ENCODE measurements at regions not wholly inside any gene's neighbourhood (a gene's known extent, or its start where the extent isn't known, plus 50 kb on each side); places are given as distances from the start of the nearest gene placed in this dataset.
"Not testable (repeated sequence)": the region's sequence is repeated elsewhere in the genome, so short reads cannot be mapped to it uniquely, and the experiment has no call there.

DNA sequence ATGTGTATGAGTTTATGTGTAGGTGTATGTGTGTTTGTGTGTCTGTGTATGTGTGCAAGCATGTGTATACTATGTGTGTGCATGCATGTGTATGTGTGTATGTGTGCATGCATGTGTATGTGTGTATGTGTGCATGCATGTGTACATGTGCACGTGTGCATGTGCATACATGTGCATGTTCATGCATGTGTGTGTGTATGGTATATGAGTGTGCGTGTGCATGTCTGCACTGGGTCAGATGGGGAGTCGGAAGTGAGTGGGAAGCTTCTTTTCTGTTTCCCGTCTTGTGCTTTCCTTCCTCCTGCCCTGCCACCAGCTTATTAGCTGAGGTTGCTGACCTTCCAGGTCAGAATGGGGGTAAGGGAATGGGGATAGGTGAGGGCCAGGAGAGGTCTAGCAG, 174.7 kb downstream of the MAP2K4 start:
- Histone ChIP-seq H3K36me3 (no peaks in the 10 kb centered on the region), H3K9me3 (no peaks in the 10 kb centered on the region), H3K27me3 (no peaks in the 10 kb centered on the region), H3K4me3 (no peak overlapping the region)
- no peak for DNase-seq

DNA sequence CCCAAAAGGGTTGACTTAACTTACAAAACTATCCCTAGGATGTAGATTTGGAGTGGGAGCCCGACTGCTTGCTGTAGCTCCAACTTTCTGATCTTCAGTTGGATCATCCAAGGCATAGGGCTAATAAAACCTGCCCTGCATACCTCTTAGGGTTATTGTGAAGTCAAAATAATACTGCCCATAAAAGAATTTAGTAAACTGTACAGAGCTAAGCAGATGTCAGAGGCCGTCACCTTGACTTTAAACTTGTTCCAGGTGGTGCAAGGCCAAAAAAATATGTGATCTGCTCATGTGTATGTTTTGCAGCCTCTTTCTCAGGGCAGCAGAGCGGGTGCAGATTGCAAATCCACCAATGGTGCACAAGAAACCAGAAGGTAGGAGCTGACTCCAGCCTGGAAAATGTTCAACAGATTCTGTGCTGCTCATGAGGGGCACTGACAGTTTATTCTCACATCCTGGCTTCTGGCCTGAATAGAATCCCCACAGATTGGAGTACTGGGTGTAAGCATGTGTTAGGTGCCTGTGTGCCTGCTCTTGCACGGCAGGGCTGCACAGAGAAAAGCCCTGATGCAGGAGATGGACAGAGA, 180.7 kb downstream of the MAP2K4 start:
- H3K4me3 ChIP-seq, result no peak overlapping the region
- no peaks in the 10 kb centered on the region for H3K27me3 ChIP-seq
- H3K36me3 ChIP-seq, result no peaks in the 10 kb centered on the region
- no peak for DNase-seq
- H3K9me3 ChIP-seq, result no peaks in the 10 kb centered on the region

DNA sequence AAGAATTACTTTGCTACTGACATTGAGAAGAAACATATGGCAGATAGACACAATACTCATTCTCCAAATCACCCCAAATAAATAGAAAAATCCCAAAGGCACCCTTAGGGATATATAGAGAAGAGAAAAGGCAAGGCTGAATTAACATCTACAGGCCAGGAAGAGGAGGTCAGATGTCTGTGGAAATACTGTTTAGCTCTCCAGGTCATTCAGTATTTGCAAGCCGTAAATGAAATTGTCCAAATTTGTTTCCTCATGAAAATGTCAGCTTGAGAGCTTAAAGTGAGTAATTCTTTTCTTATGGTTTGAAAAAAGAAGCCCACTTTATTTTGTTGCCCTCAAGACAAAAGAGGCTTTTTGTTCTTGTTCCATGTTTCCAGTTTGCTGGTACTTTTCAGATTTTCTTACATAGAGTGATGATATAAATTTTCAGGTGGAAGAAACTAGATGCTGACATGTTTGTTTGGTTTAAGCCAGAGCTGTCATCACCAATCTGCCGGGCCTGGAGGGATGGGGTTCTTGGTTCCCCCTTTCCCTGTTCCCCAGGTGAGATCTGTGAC, 189.0 kb downstream of the MAP2K4 start:
- no peaks in the 10 kb centered on the region for H3K36me3 ChIP-seq
- no peaks in the 10 kb centered on the region for H3K9me3 ChIP-seq
- no peaks in the 10 kb centered on the region for H3K27me3 ChIP-seq
- no peak for DNase-seq
- H3K4me3 ChIP-seq, result no peak overlapping the region

DNA sequence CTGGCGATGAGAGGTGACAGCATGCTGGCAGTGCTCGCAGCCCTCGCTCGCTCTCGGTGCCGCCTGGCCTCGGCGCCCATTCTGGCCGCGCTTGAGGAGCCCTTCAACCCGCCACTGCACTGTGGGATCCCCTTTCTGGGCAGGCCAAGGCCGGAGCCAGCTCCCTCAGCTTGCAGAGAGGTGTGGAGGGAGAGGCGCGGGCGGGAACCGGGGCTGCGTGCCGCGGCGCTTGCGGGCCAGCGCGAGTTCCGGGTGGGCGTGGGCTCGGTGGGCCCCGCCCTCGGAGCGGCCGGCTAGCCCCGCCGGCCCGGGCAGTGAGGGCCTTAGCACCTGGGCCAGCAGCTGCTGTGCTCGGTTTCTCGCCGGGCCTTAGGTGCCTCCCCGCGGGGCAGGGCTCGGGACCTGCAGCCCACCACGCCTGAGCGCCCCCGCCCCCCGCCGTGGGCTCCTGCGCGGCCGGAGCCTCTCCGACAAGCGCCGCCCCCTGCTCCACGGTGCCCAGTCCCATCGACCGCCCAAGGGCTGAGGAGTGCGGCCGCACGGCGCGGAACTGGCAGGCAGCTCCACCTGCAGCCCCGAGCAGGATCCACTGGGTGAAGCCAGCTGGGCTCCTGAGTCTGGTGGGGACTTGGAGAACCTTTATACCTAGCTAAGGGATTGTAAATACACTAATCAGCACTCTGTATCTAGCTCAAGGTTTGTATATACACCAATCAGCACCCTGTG, 200.2 kb downstream of the MAP2K4 start:
- H3K9me3 ChIP-seq, H3K4me3 ChIP-seq, H3K36me3 ChIP-seq, DNase-seq, H3K27me3 ChIP-seq: not testable (repeated sequence)

DNA sequence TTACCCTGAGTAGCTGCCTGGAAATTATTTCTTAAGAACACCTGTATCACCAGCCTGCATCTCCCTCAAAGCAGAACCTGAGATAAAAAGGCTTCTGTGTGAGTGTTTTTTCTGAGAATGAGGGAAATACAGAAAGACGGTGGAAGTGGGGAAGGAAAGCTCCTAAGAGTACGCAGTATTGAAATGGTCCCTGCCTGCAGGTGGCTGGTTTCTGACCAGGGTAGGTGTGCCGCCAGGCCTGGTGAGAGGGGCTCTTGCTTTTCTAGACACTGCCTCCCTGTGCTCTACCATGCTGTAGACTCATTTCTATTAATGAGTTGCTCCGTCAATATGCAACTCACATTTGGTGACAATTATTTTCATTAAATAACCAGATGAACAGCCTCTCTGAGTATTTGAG, 201.7 kb downstream of the MAP2K4 start:
- DNase-seq, result no peak
- H3K4me3 ChIP-seq, result no peak overlapping the region
- no peaks in the 10 kb centered on the region for H3K27me3 ChIP-seq
- H3K9me3 ChIP-seq, result no peaks in the 10 kb centered on the region
- H3K36me3 ChIP-seq, result no peaks in the 10 kb centered on the region

DNA sequence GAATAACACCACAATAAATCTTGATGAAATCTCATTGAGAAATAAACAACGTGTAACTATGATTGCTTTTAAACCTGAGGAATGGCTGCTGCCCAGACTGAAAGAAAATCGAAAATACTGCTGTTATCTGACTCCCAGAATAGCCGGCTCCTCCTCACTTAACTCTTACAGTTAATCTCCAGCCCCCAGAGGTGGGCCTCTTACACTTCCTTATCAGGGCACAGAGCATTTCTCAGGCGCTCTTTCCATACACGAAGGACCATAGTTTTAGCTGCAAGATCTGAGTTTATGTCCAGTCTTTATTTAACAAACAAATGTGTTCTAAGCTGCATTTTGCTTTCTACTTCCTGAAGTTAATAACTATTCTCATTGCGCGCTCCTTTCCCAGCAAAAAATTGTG, 206.9 kb downstream of the MAP2K4 start:
- no peak for DNase-seq
- Histone ChIP-seq H3K9me3 (no peaks in the 10 kb centered on the region), H3K4me3 (no peak overlapping the region), H3K36me3 (no peaks in the 10 kb centered on the region), H3K27me3 (no peaks in the 10 kb centered on the region)

DNA sequence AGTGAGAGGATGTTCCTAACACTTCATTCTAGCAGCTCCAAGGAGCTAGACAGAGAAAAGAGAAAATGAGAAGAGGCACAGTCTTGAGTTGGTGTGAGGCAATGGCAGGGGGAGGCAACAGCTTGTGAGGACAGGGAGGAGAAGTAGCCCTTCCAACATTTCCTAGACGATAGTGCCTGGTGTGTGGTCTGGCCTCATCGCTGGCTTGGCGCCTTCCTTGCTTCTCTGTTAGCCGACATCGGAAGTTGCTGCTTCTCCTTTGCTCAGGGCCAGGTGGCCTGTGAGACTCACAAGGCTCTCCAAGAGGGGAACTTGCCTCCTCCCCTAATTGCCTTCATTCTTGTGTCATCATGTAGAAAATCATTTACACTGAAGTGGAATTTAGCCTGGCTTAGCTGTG, 208.7 kb downstream of the MAP2K4 start:
- H3K9me3 ChIP-seq, result no peaks in the 10 kb centered on the region
- no peaks in the 10 kb centered on the region for H3K36me3 ChIP-seq
- H3K27me3 ChIP-seq, result no peaks in the 10 kb centered on the region
- DNase-seq, result no peak
- no peak overlapping the region for H3K4me3 ChIP-seq

DNA sequence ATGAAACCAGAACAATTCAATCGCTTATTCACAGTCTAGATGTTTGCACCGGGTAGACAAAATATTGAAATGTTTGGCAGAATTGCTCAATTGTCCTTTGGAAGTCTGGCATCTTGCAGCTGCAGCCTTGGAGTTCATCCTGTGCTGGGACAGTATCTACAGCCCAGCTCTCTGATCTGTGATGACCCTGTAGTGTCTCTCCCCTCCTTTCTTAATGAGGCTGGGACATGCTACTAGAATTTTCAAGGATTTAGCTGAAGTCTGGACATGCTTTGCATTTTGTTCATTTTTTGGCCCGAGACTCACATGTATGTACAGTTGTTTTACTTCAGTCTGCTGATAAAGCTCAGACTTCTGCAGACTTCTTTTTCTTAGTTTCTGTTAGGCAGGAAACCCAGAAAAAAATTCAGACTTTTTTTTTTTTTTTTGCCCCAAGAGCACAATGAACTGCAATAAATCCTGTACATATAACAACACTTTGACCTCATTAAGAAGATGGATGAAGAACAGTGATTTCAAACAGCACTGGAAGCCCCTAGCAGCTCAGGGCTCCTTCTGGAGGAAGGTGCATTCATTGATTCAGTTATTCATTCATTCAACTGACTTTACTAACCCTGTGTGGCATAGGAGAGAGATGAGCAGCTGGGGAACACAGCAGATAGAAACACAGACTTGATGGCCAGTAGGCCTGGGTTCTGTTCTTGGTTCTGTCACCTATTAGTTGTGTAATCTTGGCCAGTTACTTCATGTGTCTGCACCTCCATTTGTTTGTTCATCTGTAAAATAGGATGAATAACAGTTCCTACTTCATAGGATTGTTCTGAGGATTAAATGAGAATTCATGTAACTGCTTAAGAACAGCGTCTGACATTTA, 210.0 kb downstream of the MAP2K4 start:
- DNase-seq, result no peak
- H3K27me3 ChIP-seq, result no peaks in the 10 kb centered on the region
- no peaks in the 10 kb centered on the region for H3K9me3 ChIP-seq
- no peak overlapping the region for H3K4me3 ChIP-seq
- H3K36me3 ChIP-seq, result no peaks in the 10 kb centered on the region

DNA sequence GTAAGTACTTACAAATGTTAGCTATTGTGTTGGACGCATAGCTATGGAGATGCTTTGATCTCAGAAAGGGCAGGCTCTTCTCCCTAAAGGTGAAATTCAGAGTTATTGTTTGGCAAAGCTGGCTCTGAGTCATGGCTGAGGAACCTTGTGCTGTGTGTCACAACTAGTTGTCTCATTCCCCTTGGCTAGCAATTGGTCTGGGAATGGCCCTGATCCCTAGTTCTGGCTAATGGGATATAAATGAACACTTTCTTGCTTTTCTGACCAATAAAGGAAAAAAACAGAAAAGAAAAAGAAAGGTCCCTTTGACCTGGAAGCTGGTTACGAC, 210.6 kb downstream of the MAP2K4 start:
- DNase-seq, result peak; percentile 69
- H3K27me3 ChIP-seq, result no peaks in the 10 kb centered on the region

DNA sequence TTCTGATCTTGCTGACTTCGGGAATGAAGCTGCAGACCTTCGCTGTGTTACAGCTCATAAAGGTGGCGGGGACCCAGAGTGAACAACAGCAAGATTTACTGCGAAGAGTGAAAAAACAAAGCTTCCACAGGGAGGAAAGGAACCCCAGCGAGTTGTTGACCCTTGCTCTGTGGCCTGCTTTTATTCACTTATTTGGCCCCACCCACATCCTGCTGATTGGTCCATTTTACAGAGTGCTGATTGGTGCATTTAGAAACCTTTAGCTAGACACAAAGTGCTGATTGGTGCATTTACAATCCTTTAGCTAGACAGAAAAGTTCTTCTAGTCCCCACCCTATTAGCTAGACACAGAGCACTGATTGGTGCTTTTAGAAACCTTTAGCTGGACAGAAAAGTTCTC, 218.3 kb downstream of the MAP2K4 start:
- DNase-seq, H3K4me3 ChIP-seq, H3K36me3 ChIP-seq, H3K9me3 ChIP-seq, H3K27me3 ChIP-seq: not testable (repeated sequence)

More for the DNA sequence above, 210.6 kb downstream of the MAP2K4 start:
- no peak overlapping the region for H3K4me3 ChIP-seq
- H3K36me3 ChIP-seq, result no peaks in the 10 kb centered on the region
- no peaks in the 10 kb centered on the region for H3K9me3 ChIP-seq

DNA sequence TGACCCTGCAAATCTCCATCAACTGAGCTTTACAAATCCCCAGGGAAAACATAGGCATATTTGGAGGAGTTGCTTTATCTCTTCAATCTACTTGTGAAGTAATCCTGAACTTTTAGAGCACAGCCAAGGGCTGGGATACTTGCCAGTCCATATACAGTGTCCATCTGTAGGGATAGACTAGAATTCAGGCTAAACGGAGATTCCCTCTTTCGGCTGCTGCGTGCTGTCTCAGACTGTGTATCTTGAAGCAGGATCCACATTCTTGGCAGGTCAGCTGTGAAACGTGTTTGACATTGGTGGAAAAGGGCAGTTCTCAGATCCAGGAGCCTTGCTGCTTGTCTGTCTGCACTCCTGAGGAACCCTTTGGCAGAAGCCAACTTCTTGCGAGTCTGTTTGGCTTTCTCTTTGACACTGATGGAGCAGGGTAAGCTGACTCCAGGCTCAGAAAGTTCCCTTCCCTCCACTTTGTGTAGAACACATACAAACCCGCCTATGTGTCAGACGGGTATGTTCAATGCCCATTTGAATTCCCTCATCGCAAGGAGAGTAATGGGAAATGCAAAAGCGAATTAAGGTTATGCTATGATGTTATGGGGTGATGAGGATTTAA, 221.8 kb downstream of the MAP2K4 start:
- no peak overlapping the region for H3K4me3 ChIP-seq
- no peak for DNase-seq
- no peaks in the 10 kb centered on the region for H3K27me3 ChIP-seq
- no peaks in the 10 kb centered on the region for H3K9me3 ChIP-seq
- H3K36me3 ChIP-seq, result no peaks in the 10 kb centered on the region

DNA sequence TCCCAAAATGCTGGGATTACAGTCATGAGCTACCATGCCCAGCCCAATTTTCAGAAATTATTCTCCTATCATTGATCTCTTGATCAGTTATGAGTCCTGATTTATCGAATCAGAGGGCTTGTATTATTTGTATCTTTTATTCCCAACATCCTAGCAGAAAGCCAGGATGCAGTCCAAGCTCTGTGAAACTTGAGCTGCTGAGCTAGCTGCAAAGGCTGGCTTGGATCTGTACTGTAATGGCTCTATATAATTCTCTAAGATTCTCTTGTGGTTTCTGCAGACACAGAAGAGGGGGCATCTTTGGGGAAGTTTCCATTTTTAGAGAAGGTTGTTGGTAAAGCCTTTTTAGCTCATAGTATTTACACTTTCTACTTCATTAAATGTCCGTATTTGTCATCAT, 227.1 kb downstream of the MAP2K4 start:
- no peaks in the 10 kb centered on the region for H3K36me3 ChIP-seq
- H3K4me3 ChIP-seq, result no peak overlapping the region
- H3K9me3 ChIP-seq, result no peaks in the 10 kb centered on the region
- DNase-seq, result no peak
- H3K27me3 ChIP-seq, result no peaks in the 10 kb centered on the region

DNA sequence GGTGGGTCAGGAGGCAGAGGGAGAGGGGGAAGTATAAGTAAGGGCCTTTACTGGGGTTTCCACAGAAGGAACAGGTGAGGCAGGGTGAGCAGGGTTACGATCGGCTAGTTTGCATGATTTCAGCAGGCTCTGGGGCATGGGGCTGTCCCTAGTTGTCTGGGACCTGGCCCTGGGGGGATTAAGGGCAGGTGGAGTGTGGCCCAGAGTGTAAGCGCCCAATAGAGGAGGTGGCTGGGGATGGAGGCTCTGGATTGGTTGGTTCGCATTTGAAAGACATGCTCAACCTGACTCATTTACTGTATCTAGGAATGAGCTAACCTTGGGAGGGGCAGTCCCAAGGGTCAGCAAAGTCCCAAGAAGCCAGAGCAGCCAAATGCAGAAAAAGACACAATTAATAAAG, 230.3 kb downstream of the MAP2K4 start:
- no peak for DNase-seq
- H3K36me3 ChIP-seq, result no peaks in the 10 kb centered on the region
- H3K9me3 ChIP-seq, result no peaks in the 10 kb centered on the region
- H3K4me3 ChIP-seq, result no peak overlapping the region
- no peaks in the 10 kb centered on the region for H3K27me3 ChIP-seq

DNA sequence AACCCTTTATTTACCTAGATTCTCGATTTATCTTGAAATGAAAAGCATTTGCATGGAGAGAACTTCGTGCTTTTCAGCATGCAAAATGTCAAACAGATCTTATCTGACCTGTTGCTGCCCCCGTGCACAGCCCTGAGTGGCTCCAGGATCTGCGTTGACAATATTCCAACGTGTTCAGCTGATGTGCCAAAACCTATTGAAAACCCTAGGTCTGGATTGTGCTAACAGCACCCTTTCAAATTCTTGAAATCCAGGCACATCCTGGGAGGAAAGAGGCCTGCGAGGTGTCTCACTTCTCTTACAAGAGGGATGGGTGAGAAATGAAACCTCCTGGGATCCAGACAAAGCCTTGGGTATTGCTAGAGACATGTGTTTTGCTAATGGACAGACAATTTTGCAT, 231.8 kb downstream of the MAP2K4 start:
- no peak for DNase-seq
- Histone ChIP-seq H3K9me3 (no peaks in the 10 kb centered on the region), H3K27me3 (no peaks in the 10 kb centered on the region), H3K4me3 (no peak overlapping the region), H3K36me3 (no peaks in the 10 kb centered on the region)

DNA sequence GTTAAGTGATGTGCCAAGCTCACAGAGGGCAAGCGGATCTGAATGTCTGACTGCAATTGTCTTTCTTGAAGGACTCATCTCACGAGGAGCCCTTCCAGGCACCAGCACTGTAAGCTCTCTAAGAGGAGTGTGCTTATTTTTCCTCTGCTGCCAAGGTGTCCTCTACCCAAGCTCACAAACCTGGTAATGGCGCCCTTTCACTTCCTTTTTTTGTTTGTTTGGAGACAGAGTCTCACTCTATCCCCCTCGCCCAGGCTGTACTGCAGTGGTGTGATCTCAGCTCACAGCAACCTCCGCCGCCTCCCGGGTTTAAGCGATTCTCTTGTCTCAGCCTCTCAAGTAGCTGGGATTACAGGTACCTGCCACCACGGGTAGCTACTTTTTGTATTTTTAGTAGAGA, 233.8 kb downstream of the MAP2K4 start:
- no peak for DNase-seq
- no peaks in the 10 kb centered on the region for H3K36me3 ChIP-seq
- no peak overlapping the region for H3K4me3 ChIP-seq
- H3K27me3 ChIP-seq, result no peaks in the 10 kb centered on the region
- H3K9me3 ChIP-seq, result no peaks in the 10 kb centered on the region

DNA sequence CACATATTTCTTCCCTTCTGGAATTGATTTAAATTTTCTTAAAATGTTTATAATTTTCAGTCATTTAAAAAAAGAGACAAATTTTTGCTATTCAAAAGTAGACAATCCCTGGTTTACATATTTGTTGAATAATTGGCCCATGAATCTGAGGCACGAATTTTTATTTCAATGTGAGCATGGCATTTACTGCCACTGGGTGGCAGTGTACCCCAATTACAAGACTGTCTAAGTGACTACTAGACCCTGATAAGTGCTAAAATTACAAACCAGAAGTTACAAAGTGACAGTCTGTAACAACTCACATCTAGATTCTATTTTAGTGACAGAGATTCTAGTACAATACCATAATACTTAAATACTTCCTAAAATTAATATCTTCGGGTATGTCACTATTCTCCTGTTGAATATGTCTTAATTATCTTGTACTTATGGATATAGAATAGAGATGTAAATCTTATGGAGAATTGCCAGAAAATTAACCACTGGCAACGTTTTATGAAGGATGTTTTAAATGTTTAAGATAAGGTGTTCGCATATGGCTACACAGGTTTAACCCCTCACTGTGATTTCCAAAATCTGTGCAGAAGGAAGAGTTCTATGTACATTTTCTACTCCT, 235.8 kb downstream of the MAP2K4 start:
- Histone ChIP-seq H3K27me3 (no peaks in the 10 kb centered on the region), H3K4me3 (no peak overlapping the region), H3K36me3 (no peaks in the 10 kb centered on the region), H3K9me3 (no peaks in the 10 kb centered on the region)
- peak; percentile 25 for DNase-seq

DNA sequence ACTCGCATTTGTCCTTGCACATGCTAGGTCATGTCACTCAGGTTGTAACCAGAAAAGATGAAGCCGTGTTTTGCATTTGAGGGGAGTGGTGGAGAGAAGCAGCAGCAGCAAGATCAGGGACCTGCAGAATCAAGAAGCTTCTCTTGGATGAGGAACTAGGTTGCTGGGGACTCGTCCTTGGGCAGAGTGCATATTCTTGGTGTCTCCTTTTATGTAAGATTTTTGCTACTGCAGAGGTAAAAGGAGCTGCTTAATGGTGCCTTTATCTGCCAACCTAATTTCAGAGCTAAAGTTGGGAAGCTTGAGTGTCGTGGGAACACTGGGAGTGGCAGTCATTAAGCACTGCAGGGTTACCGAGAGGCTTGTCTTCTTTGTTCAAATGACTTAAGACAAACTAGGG, 236.5 kb downstream of the MAP2K4 start:
- Histone ChIP-seq H3K36me3 (no peaks in the 10 kb centered on the region), H3K4me3 (no peak overlapping the region), H3K9me3 (no peaks in the 10 kb centered on the region), H3K27me3 (no peaks in the 10 kb centered on the region)
- no peak for DNase-seq

Measured in MG63 (cell line).